CD4-positive, alpha-beta T cell (primary cell): ENCODE measurements at regions not wholly inside any gene's neighbourhood (a gene's known extent, or its start where the extent isn't known, plus 50 kb on each side); places are given as distances from the start of the nearest gene placed in this dataset.

Experiments used
- ATAC-seq: fragments of 200-7000 bp; cut with Tn5 transposase; one replicate; pipeline ENCODE4 v1.10.0; 2022; ENCODE audit warnings: mild to moderate bottlenecking; ENCODE audit not compliant: poor library complexity
- CTCF ChIA-PET: fragments of 350-600 bp; sonication (Branson Sonifier 250); formaldehyde crosslinking; loops from one replicate; lab custom pipeline; 2021; ENCODE audit warnings: antibody characterized with exemption, inconsistent platforms; lab: Charles Lee
- POLR2A ChIA-PET: fragments of 350-600 bp; sonication (Branson Sonifier 250); formaldehyde crosslinking; loops from one replicate; lab custom pipeline; 2021; ENCODE audit warnings: antibody characterized with exemption, inconsistent platforms; lab: Charles Lee
- DNase-seq, 14 experiments: peaks; one replicate each; pipeline ENCODE4 v3.0.0-alpha.2; 2013 to 2020; ENCODE audit warnings: mixed read lengths in 2 of 14
- H3K27ac ChIP-seq, 2 donors: one replicate each; pipeline versions ENCODE4 v1.5.1 to v1.7.0; 2013; ENCODE audit warnings: low read length in 2 of 2, low read depth in 1 of 2, mild to moderate bottlenecking in 1 of 2
- H3K27me3 ChIP-seq, 2 experiments: 1 replicate in 1 of 2; 2 replicates in 1 of 2; pipeline versions ENCODE4 v1.6.1 to v1.7.0; 2013; ENCODE audit warnings: low read length in 2 of 2, control low read depth in 1 of 2, mild to moderate bottlenecking in 1 of 2, moderate library complexity in 1 of 2; ENCODE audit not compliant: insufficient read depth in 2 of 2, control insufficient read depth in 1 of 2
- H3K36me3 ChIP-seq: one replicate; pipeline ENCODE4 v1.6.1; 2013; ENCODE audit warnings: low read length, control low read depth; ENCODE audit not compliant: insufficient read depth
- H3K4me1 ChIP-seq: one replicate; pipeline ENCODE4 v1.6.1; 2013; ENCODE audit warnings: low read length, control low read depth; ENCODE audit not compliant: insufficient read depth
- H3K4me3 ChIP-seq: one replicate; pipeline ENCODE4 v1.5.1; 2013; ENCODE audit warnings: mild to moderate bottlenecking, low read length, moderate library complexity
- H3K9me3 ChIP-seq, 2 experiments: 1 replicate in 1 of 2; 2 replicates in 1 of 2; pipeline versions ENCODE4 v1.6.1 to v1.7.0; 2013; ENCODE audit warnings: low read length in 2 of 2, mild to moderate bottlenecking in 2 of 2, control low read depth in 1 of 2, moderate library complexity in 1 of 2; ENCODE audit not compliant: control insufficient read depth in 1 of 2, insufficient read depth in 1 of 2
- H3K27ac Mint-ChIP-seq: one replicate; pipeline ENCODE4 v1.8.0; 2020; ENCODE audit warnings: mixed read lengths
- H3K27me3 Mint-ChIP-seq: one replicate; pipeline ENCODE4 v1.8.0; 2021; ENCODE audit warnings: mixed read lengths
- H3K36me3 Mint-ChIP-seq: one replicate; pipeline ENCODE4 v1.8.0; 2021; ENCODE audit warnings: low read depth, mixed read lengths
- H3K4me1 Mint-ChIP-seq: one replicate; pipeline ENCODE4 v1.8.0; 2021; ENCODE audit warnings: low read depth, mixed read lengths
- H3K4me3 Mint-ChIP-seq: one replicate; pipeline ENCODE4 v1.8.0; 2020; ENCODE audit warnings: mild to moderate bottlenecking, mixed read lengths
- H3K9me3 Mint-ChIP-seq: one replicate; pipeline ENCODE4 v1.8.0; 2020; ENCODE audit warnings: mixed read lengths
- CTCF ChIP-seq: fragments of 200-600 bp; IDR thresholded peaks from one replicate; pipeline ENCODE4 v1.8.0; 2022; ENCODE audit warnings: antibody characterized with exemption, mild to moderate bottlenecking
- intact Hi-C, 2 experiments: fragments of 100-400 bp; cut with DNase I in 1 of 2; cut with micrococcal nuclease in 1 of 2; formaldehyde crosslinking; loops; one replicate each; pipeline versions ENCODE4 v1.15.1 to v1.9.0; 2023 to 2025; cut with DNase I, micrococcal nuclease

GRCh38 chr13:105936816-105937215 is 598.6 kb downstream of the EFNB2 start:
- Histone ChIP-seq H3K9me3 (peaks cover 0 to 4% of the 10 kb centered on the region in 2 experiments), H3K27me3 (no peaks in the 10 kb centered on the region), H3K4me1 (no peaks in the 10 kb centered on the region), H3K27ac (no peak overlapping the region), H3K4me3 (no peak overlapping the region), H3K36me3 (no peaks in the 10 kb centered on the region)
- Mint-ChIP-seq H3K9me3 (no peaks in the 10 kb centered on the region), H3K27ac (no peak overlapping the region), H3K36me3 (no peaks in the 10 kb centered on the region), H3K4me3 (no peak overlapping the region), H3K4me1 (no peaks in the 10 kb centered on the region), H3K27me3 (no peaks in the 10 kb centered on the region)
- intact Hi-C loops: no loop called here
- ATAC-seq (no peak), DNase-seq (no peak)
- no peak for TF ChIP-seq CTCF
- CTCF ChIA-PET: no interaction called here
- POLR2A ChIA-PET: no interaction called here

- Mint-ChIP-seq H3K36me3 (no peaks in the 10 kb centered on the region), H3K4me1 (no peaks in the 10 kb centered on the region), H3K9me3 (no peaks in the 10 kb centered on the region), H3K27ac (no peak overlapping the region), H3K27me3 (no peaks in the 10 kb centered on the region), H3K4me3 (no peak overlapping the region)
- Histone ChIP-seq H3K27ac (no peak overlapping the region), H3K27me3 (no peaks in the 10 kb centered on the region), H3K36me3 (no peaks in the 10 kb centered on the region), H3K4me3 (no peak overlapping the region), H3K4me1 (no peaks in the 10 kb centered on the region), H3K9me3 (no peaks in the 10 kb centered on the region)
- no peak for DNase-seq
- TF ChIP-seq CTCF: no peak
- CTCF ChIA-PET: no interaction called here
- intact Hi-C loops: no loop called here
- no peak for ATAC-seq
- POLR2A ChIA-PET: no interaction called here
Observed at GRCh38 chr13:105929505-105929904, 606.0 kb downstream of the EFNB2 start.

GRCh38 chr13:105928901-105929300 is 606.6 kb downstream of the EFNB2 start:
- H3K27ac Mint-ChIP-seq: no peak overlapping the region
- DNase-seq (no peak), ATAC-seq (no peak)
- Histone ChIP-seq H3K36me3 (no peaks in the 10 kb centered on the region), H3K4me1 (no peaks in the 10 kb centered on the region), H3K4me3 (no peak overlapping the region), H3K9me3 (no peaks in the 10 kb centered on the region), H3K27ac (no peak overlapping the region), H3K27me3 (no peaks in the 10 kb centered on the region)
- no peak overlapping the region for H3K4me3 Mint-ChIP-seq
- no peak for TF ChIP-seq CTCF
- no peaks in the 10 kb centered on the region for H3K9me3 Mint-ChIP-seq
- no peaks in the 10 kb centered on the region for H3K4me1 Mint-ChIP-seq
- H3K27me3 Mint-ChIP-seq: no peaks in the 10 kb centered on the region
- CTCF ChIA-PET: no interaction called here
- POLR2A ChIA-PET: no interaction called here
- intact Hi-C loops: no loop called here
- no peaks in the 10 kb centered on the region for H3K36me3 Mint-ChIP-seq
